IMR-90 (cell line): ENCODE measurements at regions not wholly inside any gene's neighbourhood (a gene's known extent, or its start where the extent isn't known, plus 50 kb on each side); places are given as distances from the start of the nearest gene placed in this dataset.

Experiments
- ATAC-seq: fragments of 200-7000 bp; cut with Tn5 transposase; 2 replicates; pipeline ENCODE4 v1.9.1; 2020; ENCODE audit warnings: low read depth, mild to moderate bottlenecking, moderate library complexity
- BruUV-seq: library from RNA; stranded (reverse); fragments of 400-500 nt; replicated peaks from 2 replicates; lab custom pipeline; 2021; lab: Mats Ljungman, UMichigan
- CTCF ChIA-PET: fragments of 300-600 bp; formaldehyde crosslinking; extraction: SDS; loops from one replicate; lab custom pipeline; 2021; ENCODE audit warnings: antibody characterized with exemption; lab: Yijun Ruan, JAX
- POLR2A ChIA-PET: fragments of 300-600 bp; sonication (Branson Sonifier 250); formaldehyde crosslinking; loops from one replicate; lab custom pipeline; 2022; ENCODE audit warnings: antibody characterized with exemption; ENCODE audit not compliant: unreplicated experiment; lab: Charles Lee
- DNase-seq: peaks from one replicate; pipeline ENCODE4 v3.0.0; 2013
- H2AFZ ChIP-seq: replicated peaks from 2 replicates; pipeline ENCODE3; 2013; ENCODE audit warnings: low read length, mild to moderate bottlenecking; ENCODE audit not compliant: poor library complexity
- H2AK5ac ChIP-seq: 2 replicates; pipeline ENCODE4 v1.6.1; 2013; ENCODE audit warnings: low read depth, low read length, inconsistent platforms
- H2AK9ac ChIP-seq: replicated peaks from 2 replicates; pipeline ENCODE3; 2013; ENCODE audit warnings: mild to moderate bottlenecking, low read depth, low read length, moderate library complexity; ENCODE audit not compliant: poor library complexity
- H2BK120ac ChIP-seq: 2 replicates; pipeline ENCODE4 v1.6.1; 2013; ENCODE audit warnings: low read depth, low read length, inconsistent platforms
- H2BK15ac ChIP-seq: 3 replicates; pipeline ENCODE4 v1.6.1; 2013; ENCODE audit warnings: low read depth, low read length, inconsistent platforms
- H2BK20ac ChIP-seq: 2 replicates; pipeline ENCODE4 v1.6.1; 2013; ENCODE audit warnings: low read depth, mild to moderate bottlenecking, inconsistent platforms, low read length, moderate library complexity
- H2BK5ac ChIP-seq: 2 replicates; pipeline ENCODE4 v1.6.1; 2013; ENCODE audit warnings: mild to moderate bottlenecking, low read depth, low read length, inconsistent platforms; ENCODE audit not compliant: poor library complexity, severe bottlenecking
- H3K14ac ChIP-seq: replicated peaks from 2 replicates; pipeline ENCODE4 v1.6.1; 2013; ENCODE audit warnings: low read depth, low read length, inconsistent platforms
- H3K18ac ChIP-seq: 2 replicates; pipeline ENCODE4 v1.6.1; 2013; ENCODE audit warnings: low read depth, low read length, control low read depth
- H3K23ac ChIP-seq: 2 replicates; pipeline ENCODE4 v1.6.1; 2013; ENCODE audit warnings: low read depth, low read length, inconsistent platforms
- H3K27ac ChIP-seq: 2 replicates; pipeline ENCODE4 v1.5.1; 2013; ENCODE audit warnings: mild to moderate bottlenecking, control low read depth, low read length; ENCODE audit not compliant: insufficient read depth
- H3K27me3 ChIP-seq: 2 replicates; pipeline ENCODE4 v1.6.1; 2013; ENCODE audit warnings: low read length; ENCODE audit not compliant: control insufficient read depth, insufficient read depth
- H3K36me3 ChIP-seq: 2 replicates; pipeline ENCODE4 v1.6.1; 2013; ENCODE audit warnings: low read length, mixed read lengths; ENCODE audit not compliant: control insufficient read depth, insufficient read depth
- H3K4ac ChIP-seq: 2 replicates; pipeline ENCODE4 v1.6.1; 2013; ENCODE audit warnings: low read depth, low read length, inconsistent platforms
- H3K4me1 ChIP-seq: 2 replicates; pipeline ENCODE4 v1.6.1; 2013; ENCODE audit warnings: low read length, mixed read lengths; ENCODE audit not compliant: control insufficient read depth, insufficient read depth
- H3K4me2 ChIP-seq: 2 replicates; pipeline ENCODE4 v1.6.1; 2013; ENCODE audit warnings: low read depth, mild to moderate bottlenecking, control low read depth, low read length, moderate library complexity
- H3K4me3 ChIP-seq: 2 replicates; pipeline ENCODE4 v1.5.1; 2013; ENCODE audit warnings: low read depth, mild to moderate bottlenecking, control low read depth, low read length, moderate library complexity; ENCODE audit not compliant: insufficient read depth
- H3K56ac ChIP-seq: 2 replicates; pipeline ENCODE4 v1.6.1; 2013; ENCODE audit warnings: low read length, inconsistent platforms; ENCODE audit not compliant: insufficient read depth; ENCODE audit errors: extremely low read depth
- H3K79me1 ChIP-seq, 2 experiments: 2 replicates each; pipeline ENCODE4 v1.6.1; 2013; ENCODE audit warnings: low read length in 2 of 2, inconsistent platforms in 1 of 2, low read depth in 1 of 2
- H3K9ac ChIP-seq: 2 replicates; pipeline ENCODE4 v1.6.1; 2013; ENCODE audit warnings: low read depth, low read length, control low read depth
- H3K9me1 ChIP-seq: 2 replicates; pipeline ENCODE4 v1.6.1; 2013; ENCODE audit warnings: low read length, inconsistent platforms; ENCODE audit not compliant: insufficient read depth
- H3K9me3 ChIP-seq: 2 replicates; pipeline ENCODE4 v1.6.1; 2013; ENCODE audit warnings: low read length; ENCODE audit not compliant: control insufficient read depth, insufficient read depth
- H4K20me1 ChIP-seq: 2 replicates; pipeline ENCODE4 v1.6.1; 2013; ENCODE audit warnings: low read length, inconsistent platforms; ENCODE audit not compliant: insufficient read depth
- H4K5ac ChIP-seq: 2 replicates; pipeline ENCODE4 v1.6.1; 2013; ENCODE audit warnings: mild to moderate bottlenecking, low read depth, low read length, control low read depth
- H4K8ac ChIP-seq, 2 experiments: 2 replicates each; pipeline ENCODE4 v1.6.1; 2013; ENCODE audit warnings: low read depth in 2 of 2, low read length in 2 of 2, control low read depth in 1 of 2, inconsistent platforms in 1 of 2
- H4K91ac ChIP-seq: 2 replicates; pipeline ENCODE4 v1.6.1; 2013; ENCODE audit warnings: low read depth, low read length, inconsistent platforms; ENCODE audit not compliant: insufficient read depth
- USF2 ChIP-seq: fragments of 150-350 bp; IDR thresholded peaks from 2 replicates; pipeline ENCODE4 v1.6.1; 2017; ENCODE audit warnings: mild to moderate bottlenecking, antibody characterized with exemption, low read length, low read depth
- WGBS, 2 experiments: methylation state at CpG; one replicate each; pipeline versions ENCODE4 v1.1.5 to v1.1.7; 2013; ENCODE audit warnings: missing lambda C conversion rate in 2 of 2; ENCODE audit not compliant: insufficient read length in 1 of 2; ENCODE audit errors: extremely low coverage in 2 of 2; 5-methylcytosine and 5-hydroxymethylcytosine counted together
- dilution Hi-C: fragments of 300-500 bp; cut with HindIII; formaldehyde crosslinking; loops from one replicate; pipeline ENCODE4 v1.14.3; 2018; ENCODE audit warnings: low sequenced_read_pairs; ENCODE audit not compliant: unreplicated experiment
- in situ Hi-C: fragments of 300-500 bp; cut with MboI; formaldehyde crosslinking; loops from 3 replicates; pipeline ENCODE4 v1.14.3; 2019; ENCODE audit warnings: low sequenced_read_pairs, inconsistent platforms, mixed read lengths
- intact Hi-C: fragments of 100-400 bp; cut with micrococcal nuclease; formaldehyde crosslinking; loops from 2 replicates; pipeline ENCODE4 v1.10.0; 2022

- peak overlapping the region; percentile 97 for H3K4ac ChIP-seq
- peaks cover 32% of the 10 kb centered on the region for H3K9me1 ChIP-seq
- H2BK5ac ChIP-seq: peak overlapping the region; percentile 100
- H3K56ac ChIP-seq: no peak overlapping the region
- WGBS, 2 experiments: 96% methylated on average over 5 of the region's 17 CpGs; no CpG with 5 or more reads in 1 of the 2 experiments
- H2AFZ ChIP-seq: peak overlapping the region; percentile 13
- in situ Hi-C loops (loop anchor here (10.0 kb wide), 1 partner anchor 65 kb away; no protein-coding TSS in a partner anchor), dilution Hi-C loops (no loop called here), intact Hi-C loops (loop anchor here (10.0 kb wide), 3 partner anchors 65 to 355 kb away; partner anchors contain the start of gene BANP)
- ChIA-PET POLR2A (no interaction called here), CTCF (no interaction called here)
- peak overlapping the region; percentile 75 for H2AK9ac ChIP-seq
- H3K4me2 ChIP-seq: no peak overlapping the region
- peak overlapping the region; percentile 89 for H4K5ac ChIP-seq
- peak overlapping the region; percentile 91 for H3K18ac ChIP-seq
- H2BK120ac ChIP-seq: peak overlapping the region; percentile 100
- peak overlapping the region; percentile 70 for H3K27ac ChIP-seq
- peak overlapping the region; percentile 99 for H2BK20ac ChIP-seq
- H3K9me3 ChIP-seq: peaks cover 5% of the 10 kb centered on the region; the same call in 1 of the 2 replicates
- H4K20me1 ChIP-seq: no peaks in the 10 kb centered on the region
- ATAC-seq (no peak), DNase-seq (no peak)
- H3K27me3 ChIP-seq: no peaks in the 10 kb centered on the region
- peak overlapping the region; percentile 84 for H4K91ac ChIP-seq
- no TSS peak for BruUV-seq
- H2BK15ac ChIP-seq: peak overlapping the region; percentile 97; the same call in 2 of the 3 replicates
- peak overlapping the region; percentile 80 to 91; a peak in 3 of 4 replicates for H4K8ac ChIP-seq
- H3K9ac ChIP-seq: no peak overlapping the region
- no peak overlapping the region for H3K4me3 ChIP-seq
- H3K79me1 ChIP-seq: peaks cover 6 to 30% of the 10 kb centered on the region in 2 experiments
- peaks cover 45% of the 10 kb centered on the region for H3K4me1 ChIP-seq
- H3K36me3 ChIP-seq: no peaks in the 10 kb centered on the region
- peak overlapping the region; percentile 98 for H3K14ac ChIP-seq
- no peak for TF ChIP-seq USF2
- H3K23ac ChIP-seq: peak overlapping the region; percentile 88; the same call in 1 of the 2 replicates
- H2AK5ac ChIP-seq: peak overlapping the region; percentile 97
Measured at GRCh38 chr16:88309174-88309907, 73.4 kb upstream of the ZNF469 start.
